WTC11 (cell line): ENCODE measurements at regions not wholly inside any gene's neighbourhood (a gene's known extent, or its start where the extent isn't known, plus 50 kb on each side); places are given as distances from the start of the nearest gene placed in this dataset.
"Not testable (repeated sequence)": the region's sequence is repeated elsewhere in the genome, so short reads cannot be mapped to it uniquely, and the experiment has no call there.

ENCODE experiments used
- ATAC-seq: fragments of 200-7000 bp; cut with Tn5 transposase; 2 replicates; pipeline ENCODE4 v1.10.0; 2021; ENCODE audit warnings: mild to moderate bottlenecking, moderate library complexity
- CTCF ChIA-PET: fragments of 300-600 bp; sonication (Branson Sonifier 250); formaldehyde crosslinking; loops from one replicate; lab custom pipeline; 2021; ENCODE audit warnings: antibody characterized with exemption; lab: Charles Lee
- POLR2A ChIA-PET: fragments of 350-600 bp; sonication (Branson Sonifier 250); formaldehyde crosslinking; loops from one replicate; lab custom pipeline; 2021; ENCODE audit warnings: antibody characterized with exemption; lab: Charles Lee
- DNase-seq: peaks from one replicate; pipeline ENCODE4 v3.0.0; 2021; ENCODE audit warnings: low spot score
- H3K27ac Mint-ChIP-seq: 2 replicates; pipeline ENCODE4 v1.8.0; 2021; ENCODE audit warnings: mixed read lengths
- H3K27me3 Mint-ChIP-seq: 2 replicates; pipeline ENCODE4 v1.8.0; 2021; ENCODE audit warnings: low read depth, mild to moderate bottlenecking, moderate library complexity, mixed read lengths
- H3K36me3 Mint-ChIP-seq: 2 replicates; pipeline ENCODE4 v1.8.0; 2021; ENCODE audit warnings: mixed read lengths
- H3K4me1 Mint-ChIP-seq: 2 replicates; pipeline ENCODE4 v1.8.0; 2022; ENCODE audit warnings: mixed read lengths
- H3K4me3 Mint-ChIP-seq: 2 replicates; pipeline ENCODE4 v1.8.0; 2021; ENCODE audit warnings: mild to moderate bottlenecking, moderate library complexity, mixed read lengths
- H3K9me3 Mint-ChIP-seq: 2 replicates; pipeline ENCODE4 v1.8.0; 2021; ENCODE audit warnings: mixed read lengths
- CREB1 ChIP-seq: sonication (generic); formaldehyde crosslinking; IDR thresholded peaks from 2 replicates; pipeline ENCODE4 v1.8.0; 2023; ENCODE audit warnings: mild to moderate bottlenecking, missing genetic modification reagents
- ELF4 ChIP-seq: sonication (generic); formaldehyde crosslinking; IDR thresholded peaks from 2 replicates; pipeline ENCODE4 v1.8.1; 2022; ENCODE audit warnings: low read depth, mild to moderate bottlenecking, moderate library complexity, missing genetic modification reagents
- JAZF1 ChIP-seq: fragments of 250-450 bp; sonication (Bioruptor Pico); IDR thresholded peaks from 2 replicates; pipeline ENCODE4 v1.9.0; 2021; ENCODE audit warnings: moderate library complexity, mild to moderate bottlenecking, inconsistent platforms
- JUN ChIP-seq: sonication (generic); formaldehyde crosslinking; IDR thresholded peaks from 2 replicates; pipeline ENCODE4 v1.8.0; 2023; ENCODE audit warnings: mild to moderate bottlenecking, missing genetic modification reagents
- KAT7 ChIP-seq: sonication (generic); formaldehyde crosslinking; IDR thresholded peaks from 2 replicates; pipeline ENCODE4 v1.8.1; 2023; ENCODE audit warnings: missing genetic modification reagents, mild to moderate bottlenecking, borderline replicate concordance
- RELA ChIP-seq: sonication (generic); formaldehyde crosslinking; IDR thresholded peaks from 2 replicates; pipeline ENCODE4 v1.8.1; 2022; ENCODE audit warnings: missing genetic modification reagents, mild to moderate bottlenecking, borderline replicate concordance
- SMAD3 ChIP-seq: sonication (generic); formaldehyde crosslinking; IDR thresholded peaks from 2 replicates; pipeline ENCODE4 v1.8.0; 2022; ENCODE audit warnings: missing genetic modification reagents, mild to moderate bottlenecking, borderline replicate concordance
- TEAD1 ChIP-seq: sonication (generic); formaldehyde crosslinking; IDR thresholded peaks from 2 replicates; pipeline ENCODE4 v1.8.0; 2022; ENCODE audit warnings: mild to moderate bottlenecking, missing genetic modification reagents
- ZMAT4 ChIP-seq: fragments of 250-450 bp; sonication (Bioruptor Pico); IDR thresholded peaks from 2 replicates; pipeline ENCODE4 v1.9.0; 2021; ENCODE audit warnings: mild to moderate bottlenecking
- ZNF232 ChIP-seq: sonication (generic); formaldehyde crosslinking; IDR thresholded peaks from 2 replicates; pipeline ENCODE4 v1.8.0; 2022; ENCODE audit warnings: mild to moderate bottlenecking, missing genetic modification reagents
- ZNF263 ChIP-seq: sonication (generic); formaldehyde crosslinking; IDR thresholded peaks from 2 replicates; pipeline ENCODE4 v1.8.1; 2022; ENCODE audit warnings: low read depth, mild to moderate bottlenecking, moderate library complexity, missing genetic modification reagents
- ZNF416 ChIP-seq: fragments of 250-450 bp; sonication (Bioruptor Pico); IDR thresholded peaks from 2 replicates; pipeline ENCODE4 v1.9.0; 2021; ENCODE audit warnings: mild to moderate bottlenecking, inconsistent platforms
- ZNF423 ChIP-seq: fragments of 250-450 bp; sonication (Bioruptor Pico); IDR thresholded peaks from 2 replicates; pipeline ENCODE4 v2.1.2; 2022; ENCODE audit warnings: mild to moderate bottlenecking, moderate library complexity
- TF ChIP-seq, protein P1 (sequence below): sonication (generic); formaldehyde crosslinking; IDR thresholded peaks from 2 replicates; pipeline ENCODE4 v1.8.1; 2022; ENCODE audit warnings: mild to moderate bottlenecking, missing genetic modification reagents, moderate library complexity, borderline replicate concordance
- TF ChIP-seq, protein P2 (sequence below): sonication (generic); formaldehyde crosslinking; IDR thresholded peaks from 2 replicates; pipeline ENCODE4 v1.8.0; 2022; ENCODE audit warnings: mild to moderate bottlenecking, missing genetic modification reagents
- TF ChIP-seq, protein P3 (sequence below): sonication (generic); formaldehyde crosslinking; IDR thresholded peaks from 2 replicates; pipeline ENCODE4 v1.8.1; 2023; ENCODE audit warnings: mild to moderate bottlenecking, missing genetic modification reagents, moderate library complexity
- TF ChIP-seq, protein P4 (sequence below): fragments of 200-600 bp; IDR thresholded peaks from 2 replicates; pipeline ENCODE4 v1.8.0; 2022; ENCODE audit warnings: antibody characterized with exemption
- TF ChIP-seq, protein P5 (sequence below): sonication (generic); formaldehyde crosslinking; IDR thresholded peaks from 2 replicates; pipeline ENCODE4 v1.8.0; 2022; ENCODE audit warnings: mild to moderate bottlenecking, missing genetic modification reagents
- TF ChIP-seq, protein P6 (sequence below): fragments of 250-450 bp; sonication (Bioruptor Pico); IDR thresholded peaks from 2 replicates; pipeline ENCODE4 v2.1.2; 2022; ENCODE audit warnings: mild to moderate bottlenecking, moderate library complexity

DNA sequence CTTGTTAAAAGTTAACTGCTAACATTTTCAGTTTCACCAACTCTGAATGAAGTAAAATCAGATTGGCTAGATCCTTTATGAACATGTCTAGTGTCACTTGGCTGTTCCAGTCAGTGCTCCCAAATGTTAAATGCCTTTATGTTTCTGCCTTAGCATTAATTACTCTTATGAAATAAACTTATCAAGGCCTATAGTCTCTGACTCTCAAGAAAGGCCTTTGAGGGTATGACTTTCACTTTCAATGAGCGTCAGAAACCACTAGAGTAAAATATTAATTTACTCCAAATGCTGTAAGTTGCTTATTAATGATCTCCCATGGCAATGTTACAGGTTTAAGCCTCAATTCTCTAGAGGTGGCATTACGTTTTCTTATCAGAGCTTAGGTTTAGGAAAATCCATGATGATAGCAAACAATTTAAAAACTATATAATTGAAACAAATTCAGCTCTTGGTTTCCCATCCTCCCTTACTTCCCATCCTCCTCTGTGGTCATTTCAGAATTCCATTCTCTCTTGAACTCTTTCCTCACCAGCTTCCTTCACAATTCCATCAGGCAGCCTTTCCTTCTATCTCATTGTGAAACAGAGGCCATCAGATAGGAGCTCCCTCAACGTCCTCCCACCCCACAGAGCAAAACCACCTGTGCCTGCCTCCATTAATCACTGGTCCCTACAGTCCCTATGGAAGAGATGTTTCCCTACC is 108.6 kb upstream of the COP1 start:
- ChIA-PET POLR2A (interaction anchor here (0.7 kb wide), 1 partner anchor 75 kb away, joined by 3 read pairs; no protein-coding TSS in a partner anchor), CTCF (no interaction called here)
- Mint-ChIP-seq H3K4me3 (no peak overlapping the region), H3K27me3 (peaks cover 18% of the 10 kb centered on the region), H3K36me3 (peaks cover 4% of the 10 kb centered on the region; the same call in 1 of the 2 replicates), H3K27ac (no peak overlapping the region), H3K4me1 (peaks cover 4% of the 10 kb centered on the region; the same call in 1 of the 2 replicates), H3K9me3 (peaks cover 6% of the 10 kb centered on the region; the same call in 1 of the 2 replicates)
- ATAC-seq = no peak
- no peak for DNase-seq
- TF ChIP-seq ZMAT4 (CRISPR knock-in tag) (no peak), JUN (no peak), KAT7 (CRISPR knock-in tag) (no peak), ZNF263 (CRISPR knock-in tag) (no peak), RELA (CRISPR knock-in tag) (no peak), JAZF1 (CRISPR knock-in tag) (no peak), ELF4 (no peak), ZNF416 (CRISPR knock-in tag) (no peak), ZNF423 (CRISPR knock-in tag) (no peak), CREB1 (CRISPR knock-in tag) (no peak), SMAD3 (no peak), TEAD1 (CRISPR knock-in tag) (no peak), ZNF232 (no peak)
- TF ChIP-seq, protein P1, sequence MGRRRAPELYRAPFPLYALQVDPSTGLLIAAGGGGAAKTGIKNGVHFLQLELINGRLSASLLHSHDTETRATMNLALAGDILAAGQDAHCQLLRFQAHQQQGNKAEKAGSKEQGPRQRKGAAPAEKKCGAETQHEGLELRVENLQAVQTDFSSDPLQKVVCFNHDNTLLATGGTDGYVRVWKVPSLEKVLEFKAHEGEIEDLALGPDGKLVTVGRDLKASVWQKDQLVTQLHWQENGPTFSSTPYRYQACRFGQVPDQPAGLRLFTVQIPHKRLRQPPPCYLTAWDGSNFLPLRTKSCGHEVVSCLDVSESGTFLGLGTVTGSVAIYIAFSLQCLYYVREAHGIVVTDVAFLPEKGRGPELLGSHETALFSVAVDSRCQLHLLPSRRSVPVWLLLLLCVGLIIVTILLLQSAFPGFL (CRISPR knock-in tag) = no peak
- TF ChIP-seq, protein P2, sequence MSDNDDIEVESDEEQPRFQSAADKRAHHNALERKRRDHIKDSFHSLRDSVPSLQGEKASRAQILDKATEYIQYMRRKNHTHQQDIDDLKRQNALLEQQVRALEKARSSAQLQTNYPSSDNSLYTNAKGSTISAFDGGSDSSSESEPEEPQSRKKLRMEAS (CRISPR knock-in tag) = no peak
- TF ChIP-seq, protein P3, sequence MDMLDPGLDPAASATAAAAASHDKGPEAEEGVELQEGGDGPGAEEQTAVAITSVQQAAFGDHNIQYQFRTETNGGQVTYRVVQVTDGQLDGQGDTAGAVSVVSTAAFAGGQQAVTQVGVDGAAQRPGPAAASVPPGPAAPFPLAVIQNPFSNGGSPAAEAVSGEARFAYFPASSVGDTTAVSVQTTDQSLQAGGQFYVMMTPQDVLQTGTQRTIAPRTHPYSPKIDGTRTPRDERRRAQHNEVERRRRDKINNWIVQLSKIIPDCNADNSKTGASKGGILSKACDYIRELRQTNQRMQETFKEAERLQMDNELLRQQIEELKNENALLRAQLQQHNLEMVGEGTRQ (CRISPR knock-in tag) = no peak
- TF ChIP-seq, protein P4, sequence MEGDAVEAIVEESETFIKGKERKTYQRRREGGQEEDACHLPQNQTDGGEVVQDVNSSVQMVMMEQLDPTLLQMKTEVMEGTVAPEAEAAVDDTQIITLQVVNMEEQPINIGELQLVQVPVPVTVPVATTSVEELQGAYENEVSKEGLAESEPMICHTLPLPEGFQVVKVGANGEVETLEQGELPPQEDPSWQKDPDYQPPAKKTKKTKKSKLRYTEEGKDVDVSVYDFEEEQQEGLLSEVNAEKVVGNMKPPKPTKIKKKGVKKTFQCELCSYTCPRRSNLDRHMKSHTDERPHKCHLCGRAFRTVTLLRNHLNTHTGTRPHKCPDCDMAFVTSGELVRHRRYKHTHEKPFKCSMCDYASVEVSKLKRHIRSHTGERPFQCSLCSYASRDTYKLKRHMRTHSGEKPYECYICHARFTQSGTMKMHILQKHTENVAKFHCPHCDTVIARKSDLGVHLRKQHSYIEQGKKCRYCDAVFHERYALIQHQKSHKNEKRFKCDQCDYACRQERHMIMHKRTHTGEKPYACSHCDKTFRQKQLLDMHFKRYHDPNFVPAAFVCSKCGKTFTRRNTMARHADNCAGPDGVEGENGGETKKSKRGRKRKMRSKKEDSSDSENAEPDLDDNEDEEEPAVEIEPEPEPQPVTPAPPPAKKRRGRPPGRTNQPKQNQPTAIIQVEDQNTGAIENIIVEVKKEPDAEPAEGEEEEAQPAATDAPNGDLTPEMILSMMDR = no peak
- TF ChIP-seq, protein P5, sequence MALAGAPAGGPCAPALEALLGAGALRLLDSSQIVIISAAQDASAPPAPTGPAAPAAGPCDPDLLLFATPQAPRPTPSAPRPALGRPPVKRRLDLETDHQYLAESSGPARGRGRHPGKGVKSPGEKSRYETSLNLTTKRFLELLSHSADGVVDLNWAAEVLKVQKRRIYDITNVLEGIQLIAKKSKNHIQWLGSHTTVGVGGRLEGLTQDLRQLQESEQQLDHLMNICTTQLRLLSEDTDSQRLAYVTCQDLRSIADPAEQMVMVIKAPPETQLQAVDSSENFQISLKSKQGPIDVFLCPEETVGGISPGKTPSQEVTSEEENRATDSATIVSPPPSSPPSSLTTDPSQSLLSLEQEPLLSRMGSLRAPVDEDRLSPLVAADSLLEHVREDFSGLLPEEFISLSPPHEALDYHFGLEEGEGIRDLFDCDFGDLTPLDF = no peak
- TF ChIP-seq, protein P6, sequence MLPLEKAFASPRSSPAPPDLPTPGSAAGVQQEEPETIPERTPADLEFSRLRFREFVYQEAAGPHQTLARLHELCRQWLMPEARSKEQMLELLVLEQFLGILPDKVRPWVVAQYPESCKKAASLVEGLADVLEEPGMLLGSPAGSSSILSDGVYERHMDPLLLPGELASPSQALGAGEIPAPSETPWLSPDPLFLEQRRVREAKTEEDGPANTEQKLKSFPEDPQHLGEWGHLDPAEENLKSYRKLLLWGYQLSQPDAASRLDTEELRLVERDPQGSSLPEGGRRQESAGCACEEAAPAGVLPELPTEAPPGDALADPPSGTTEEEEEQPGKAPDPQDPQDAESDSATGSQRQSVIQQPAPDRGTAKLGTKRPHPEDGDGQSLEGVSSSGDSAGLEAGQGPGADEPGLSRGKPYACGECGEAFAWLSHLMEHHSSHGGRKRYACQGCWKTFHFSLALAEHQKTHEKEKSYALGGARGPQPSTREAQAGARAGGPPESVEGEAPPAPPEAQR (CRISPR knock-in tag) = no peak

GRCh38 chr1:176296602-176297001 is 89.5 kb upstream of the COP1 start:
- H3K4me3 Mint-ChIP-seq, H3K4me1 Mint-ChIP-seq, H3K27me3 Mint-ChIP-seq, CTCF ChIA-PET, ATAC-seq, POLR2A ChIA-PET, H3K27ac Mint-ChIP-seq, DNase-seq: not testable (repeated sequence)
- peaks cover 20% of the 10 kb centered on the region for H3K36me3 Mint-ChIP-seq
- peaks cover 44% of the 10 kb centered on the region for H3K9me3 Mint-ChIP-seq
